GM12864 (cell line): ENCODE measurements at regions not wholly inside any gene's neighbourhood (a gene's known extent, or its start where the extent isn't known, plus 50 kb on each side); places are given as distances from the start of the nearest gene placed in this dataset.
A peak's percentile ranks its signal among the peaks of the same experiment; 100 is the strongest.

Experiments used
- DNase-seq: peaks from one replicate; pipeline ENCODE4 v3.0.0-alpha.2; 2011; ENCODE audit warnings: low read depth
- H3K4me3 ChIP-seq: 2 replicates; pipeline ENCODE4 v1.5.1; 2011; ENCODE audit warnings: mild to moderate bottlenecking, low read depth, low read length, control low read depth
- CTCF ChIP-seq: IDR thresholded peaks from 2 replicates; pipeline ENCODE4 v1.5.1; 2011; ENCODE audit warnings: low read depth, mild to moderate bottlenecking, moderate library complexity, low read length, control low read depth, inconsistent platforms; ENCODE audit errors: missing control alignments

DNA sequence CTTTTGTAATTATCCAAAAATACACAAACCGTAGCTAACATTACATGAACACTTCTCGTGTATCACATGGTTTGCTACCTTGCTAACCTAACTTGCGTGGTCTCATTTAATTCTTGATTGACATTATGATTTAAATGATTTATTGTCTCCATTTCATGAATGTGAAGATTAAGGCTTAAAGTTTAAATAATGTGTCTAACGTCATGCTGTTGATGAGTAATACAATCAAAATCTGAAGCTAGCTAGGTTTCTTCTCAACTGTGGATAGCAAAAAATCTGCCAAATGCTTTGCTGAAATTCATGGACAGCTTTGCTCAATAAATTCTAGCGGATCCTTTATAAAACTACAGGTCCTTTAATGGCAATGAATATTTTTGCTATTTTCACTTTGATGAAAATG is 274.1 kb upstream of the MC4R start:
- DNase-seq = no peak
- H3K4me3 ChIP-seq = no peak overlapping the region
- TF ChIP-seq CTCF = no peak

- peak; percentile 4 for DNase-seq
- no peak for TF ChIP-seq CTCF
- no peak overlapping the region for H3K4me3 ChIP-seq
These were observed 276.5 kb upstream of the MC4R start for GRCh38 chr18:60649107-60649506.

- no peak for DNase-seq
- no peak overlapping the region for H3K4me3 ChIP-seq
- TF ChIP-seq CTCF = no peak
These were observed 277.4 kb upstream of the MC4R start for GRCh38 chr18:60649842-60650536.

GRCh38 chr18:60654298-60654697 is 281.7 kb upstream of the MC4R start:
- no peak for DNase-seq
- no peak for TF ChIP-seq CTCF

GRCh38 chr18:60656553-60656952 is 284.0 kb upstream of the MC4R start:
- no peak for TF ChIP-seq CTCF
- no peak for DNase-seq
- H3K4me3 ChIP-seq = no peak overlapping the region

More at GRCh38 chr18:60654298-60654697, 281.7 kb upstream of the MC4R start:
- no peak overlapping the region for H3K4me3 ChIP-seq

DNA sequence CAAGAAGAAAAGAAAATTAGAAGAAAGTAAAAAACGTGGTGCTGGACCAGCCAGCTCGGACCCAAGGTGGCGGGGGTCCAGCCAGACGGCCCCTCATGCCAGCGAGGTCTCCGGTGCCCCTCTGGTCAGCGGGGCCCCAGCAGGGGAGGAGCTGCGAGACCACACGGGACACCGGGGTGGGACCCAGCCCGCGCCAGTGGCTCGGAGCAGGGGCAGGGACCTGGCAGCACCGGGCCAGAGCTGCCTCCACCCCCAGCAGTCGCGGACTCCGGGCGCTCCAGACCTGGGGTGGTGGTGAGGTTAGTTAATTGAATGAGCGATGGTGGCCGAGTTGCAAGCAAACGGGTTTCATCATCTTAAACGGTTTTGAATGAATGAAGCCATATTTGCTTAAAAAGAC is 289.9 kb upstream of the MC4R start:
- DNase-seq = no peak
- no peak for TF ChIP-seq CTCF
- H3K4me3 ChIP-seq = no peak overlapping the region
